OCI-LY3 (cell line): ENCODE measurements at regions not wholly inside any gene's neighbourhood (a gene's known extent, or its start where the extent isn't known, plus 50 kb on each side); places are given as distances from the start of the nearest gene placed in this dataset.

Experiments used
- H2AFZ ChIP-seq: fragments of 200-600, 300-600 bp; shearing (Covaris generic); 2 replicates; pipeline ENCODE4 v1.6.0; 2014; ENCODE audit warnings: antibody characterized with exemption, low read depth, low read length
- H3K27ac ChIP-seq: fragments of 200-600, 300-600 bp; sonication (generic); 2 replicates; pipeline ENCODE4 v1.5.1; 2014; ENCODE audit warnings: mild to moderate bottlenecking, low read length, moderate library complexity, mixed read lengths
- H3K27me3 ChIP-seq: fragments of 200-600, 300-600 bp; sonication (generic); 2 replicates; pipeline ENCODE4 v1.6.1; 2014; ENCODE audit warnings: low read depth, low read length, mixed read lengths
- H3K36me3 ChIP-seq: fragments of 200-600, 300-600 bp; sonication (generic); replicated peaks from 2 replicates; pipeline ENCODE3; 2014; ENCODE audit warnings: low read depth, low read length, mixed read lengths
- H3K4me1 ChIP-seq: fragments of 300-600, 200-600 bp; sonication (generic); 2 replicates; pipeline ENCODE4 v1.6.1; 2014; ENCODE audit warnings: low read length, mixed read lengths
- H3K4me2 ChIP-seq: fragments of 200-600, 300-600 bp; sonication (generic); 2 replicates; pipeline ENCODE4 v1.6.1; 2014; ENCODE audit warnings: low read length, mixed read lengths
- H3K4me3 ChIP-seq: fragments of 300-600, 200-600 bp; sonication (generic); 2 replicates; pipeline ENCODE4 v1.5.1; 2014; ENCODE audit warnings: antibody characterized with exemption, mild to moderate bottlenecking, low read length, moderate library complexity
- H3K79me2 ChIP-seq: fragments of 300-600, 200-600 bp; shearing (Covaris generic); 2 replicates; pipeline ENCODE4 v1.6.1; 2014; ENCODE audit warnings: mild to moderate bottlenecking, low read length, mixed read lengths
- H3K9ac ChIP-seq: fragments of 300-600, 200-600 bp; shearing (Covaris generic); 2 replicates; pipeline ENCODE4 v1.6.0; 2014; ENCODE audit warnings: mild to moderate bottlenecking, low read length, moderate library complexity
- H3K9me3 ChIP-seq: fragments of 200-600, 300-600 bp; shearing (Covaris generic); 2 replicates; pipeline ENCODE4 v1.6.1; 2014; ENCODE audit warnings: low read length, mixed read lengths; ENCODE audit not compliant: insufficient read depth
- H4K20me1 ChIP-seq: fragments of 200-600, 300-600 bp; sonication (generic); 2 replicates; pipeline ENCODE4 v1.6.1; 2016; ENCODE audit warnings: low read length, mixed read lengths; ENCODE audit not compliant: insufficient read depth
- EZH2phosphoT487 ChIP-seq: fragments of 200-600 bp; shearing (Covaris generic); IDR thresholded peaks from 2 replicates; pipeline ENCODE4 v1.6.1; 2018; ENCODE audit warnings: antibody characterized with exemption, mixed run types, low read depth
- TF ChIP-seq, protein P1 (sequence below): fragments of 200-600, 300-600 bp; sonication (generic); IDR thresholded peaks from 2 replicates; pipeline ENCODE4 v1.5.1; 2014; ENCODE audit warnings: antibody characterized with exemption, low read length, low read depth

DNA sequence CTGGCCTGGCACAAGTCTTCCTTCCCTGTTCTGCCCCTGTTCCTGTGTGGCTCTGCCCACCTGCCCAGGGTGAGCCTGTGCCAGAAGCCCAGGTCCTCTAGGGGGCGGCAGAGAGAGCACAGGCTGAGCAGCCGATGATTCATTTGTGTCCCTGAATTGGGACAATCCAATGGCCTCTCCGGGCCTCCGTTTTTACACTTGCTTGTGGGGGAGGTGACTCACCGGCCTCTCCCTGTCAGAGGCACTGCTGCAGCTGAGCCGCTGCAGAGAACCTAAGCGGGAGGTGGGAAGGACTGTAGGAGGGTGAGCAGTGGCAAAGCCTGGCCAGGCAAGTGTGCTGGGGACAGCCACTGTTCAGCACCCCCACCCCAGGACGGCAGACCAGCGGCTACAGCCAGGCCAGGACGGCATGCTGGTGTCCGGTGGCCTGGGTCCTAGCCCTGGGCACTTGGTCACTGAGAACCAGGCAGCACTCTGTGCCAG lies 65.2 kb upstream of the LMO1 start:
- Histone ChIP-seq H3K27ac (peak overlapping the region; percentile 63), H3K9ac (peak overlapping the region; percentile 59), H4K20me1 (no peaks in the 10 kb centered on the region), H3K4me2 (peak overlapping the region; percentile 93), H3K36me3 (no peaks in the 10 kb centered on the region), H3K9me3 (no peaks in the 10 kb centered on the region), H3K27me3 (no peaks in the 10 kb centered on the region; the same call in 1 of the 2 replicates), H3K79me2 (no peaks in the 10 kb centered on the region), H3K4me1 (peaks cover 49% of the 10 kb centered on the region), H2AFZ (peak overlapping the region; percentile 56; the same call in 1 of the 2 replicates), H3K4me3 (peak overlapping the region; percentile 74)
- no peak for TF ChIP-seq EZH2phosphoT487
- TF ChIP-seq, protein P1, sequence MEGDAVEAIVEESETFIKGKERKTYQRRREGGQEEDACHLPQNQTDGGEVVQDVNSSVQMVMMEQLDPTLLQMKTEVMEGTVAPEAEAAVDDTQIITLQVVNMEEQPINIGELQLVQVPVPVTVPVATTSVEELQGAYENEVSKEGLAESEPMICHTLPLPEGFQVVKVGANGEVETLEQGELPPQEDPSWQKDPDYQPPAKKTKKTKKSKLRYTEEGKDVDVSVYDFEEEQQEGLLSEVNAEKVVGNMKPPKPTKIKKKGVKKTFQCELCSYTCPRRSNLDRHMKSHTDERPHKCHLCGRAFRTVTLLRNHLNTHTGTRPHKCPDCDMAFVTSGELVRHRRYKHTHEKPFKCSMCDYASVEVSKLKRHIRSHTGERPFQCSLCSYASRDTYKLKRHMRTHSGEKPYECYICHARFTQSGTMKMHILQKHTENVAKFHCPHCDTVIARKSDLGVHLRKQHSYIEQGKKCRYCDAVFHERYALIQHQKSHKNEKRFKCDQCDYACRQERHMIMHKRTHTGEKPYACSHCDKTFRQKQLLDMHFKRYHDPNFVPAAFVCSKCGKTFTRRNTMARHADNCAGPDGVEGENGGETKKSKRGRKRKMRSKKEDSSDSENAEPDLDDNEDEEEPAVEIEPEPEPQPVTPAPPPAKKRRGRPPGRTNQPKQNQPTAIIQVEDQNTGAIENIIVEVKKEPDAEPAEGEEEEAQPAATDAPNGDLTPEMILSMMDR, result peak; percentile 86

DNA sequence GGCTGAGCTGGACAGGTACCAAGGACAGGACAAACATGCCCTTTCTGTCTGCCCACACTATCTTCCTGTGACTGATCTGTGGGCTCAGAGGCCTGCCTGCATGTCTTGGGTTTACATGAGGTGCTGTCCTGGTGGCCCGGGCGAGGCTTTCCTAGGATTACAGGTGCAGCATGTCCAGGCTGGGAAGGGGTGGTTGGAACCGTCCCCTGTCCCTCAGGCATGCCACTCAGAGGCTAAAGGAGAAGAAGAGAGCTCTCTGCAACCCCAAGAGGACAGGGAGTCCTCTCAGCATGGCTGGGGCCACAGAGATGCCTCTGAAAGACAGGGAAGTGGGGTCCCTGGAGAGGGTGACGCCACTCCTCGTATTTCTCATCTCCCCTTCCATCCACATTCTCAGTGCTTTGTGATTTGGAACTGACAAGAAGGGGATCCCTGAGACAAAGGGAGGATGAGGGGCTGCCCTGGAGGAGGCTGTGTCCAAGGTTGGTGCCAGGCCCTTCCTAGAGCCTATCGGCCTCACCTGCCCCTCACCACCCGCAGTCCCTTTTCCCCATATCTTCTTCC lies 64.6 kb upstream of the LMO1 start:
- TF ChIP-seq EZH2phosphoT487, result no peak
- TF ChIP-seq, protein P1, result no peak
- Histone ChIP-seq H3K4me3 (peak overlapping the region; percentile 74), H3K4me1 (peaks cover 49% of the 10 kb centered on the region), H3K79me2 (no peaks in the 10 kb centered on the region), H3K27me3 (no peaks in the 10 kb centered on the region; the same call in 1 of the 2 replicates), H3K27ac (peak overlapping the region; percentile 63), H3K9me3 (no peaks in the 10 kb centered on the region), H3K36me3 (no peaks in the 10 kb centered on the region), H3K4me2 (peak overlapping the region; percentile 93), H4K20me1 (no peaks in the 10 kb centered on the region), H2AFZ (no peak overlapping the region), H3K9ac (peak overlapping the region; percentile 59)

- Histone ChIP-seq H3K4me1 (peaks cover 49% of the 10 kb centered on the region), H3K9ac (peak overlapping the region; percentile 59; the same call in 1 of the 2 replicates), H3K27ac (peak overlapping the region; percentile 63), H3K79me2 (no peaks in the 10 kb centered on the region), H3K9me3 (no peaks in the 10 kb centered on the region), H3K27me3 (no peaks in the 10 kb centered on the region; the same call in 1 of the 2 replicates), H3K36me3 (no peaks in the 10 kb centered on the region), H4K20me1 (no peaks in the 10 kb centered on the region), H3K4me2 (peak overlapping the region; percentile 93), H2AFZ (no peak overlapping the region), H3K4me3 (peak overlapping the region; percentile 74)
- TF ChIP-seq, protein P1, result no peak
- TF ChIP-seq EZH2phosphoT487, result no peak
Observed at GRCh38 chr11:8327761-8328192, 64.1 kb upstream of the LMO1 start.

DNA sequence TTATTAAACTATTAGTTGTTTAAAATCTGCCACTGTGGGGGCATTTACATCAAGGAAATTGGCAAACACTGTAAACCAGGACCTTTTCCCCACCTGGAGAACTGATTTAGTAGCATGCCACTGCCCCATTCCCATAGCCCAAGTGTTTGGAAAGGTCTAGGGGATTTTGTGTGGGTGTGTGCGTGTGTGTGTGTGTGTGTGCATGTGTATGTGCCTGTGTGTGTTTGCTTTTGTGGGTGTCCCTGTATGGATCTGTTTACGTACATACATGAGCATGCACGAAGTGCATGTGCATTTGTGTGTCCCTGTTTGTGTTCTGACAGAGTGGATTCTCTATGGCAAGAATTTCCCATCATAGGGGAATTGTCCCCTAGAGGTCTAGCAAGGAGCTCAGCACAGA lies 62.7 kb upstream of the LMO1 start:
- no peak overlapping the region for H3K4me2 ChIP-seq
- H3K79me2 ChIP-seq, result no peaks in the 10 kb centered on the region
- H3K27me3 ChIP-seq, result no peaks in the 10 kb centered on the region; the same call in 1 of the 2 replicates
- no peaks in the 10 kb centered on the region for H3K9me3 ChIP-seq
- no peak overlapping the region for H3K27ac ChIP-seq
- no peak overlapping the region for H3K9ac ChIP-seq
- H3K4me1 ChIP-seq, result peaks cover 34% of the 10 kb centered on the region
- no peaks in the 10 kb centered on the region for H4K20me1 ChIP-seq
- H2AFZ ChIP-seq, result no peak overlapping the region
- no peaks in the 10 kb centered on the region for H3K36me3 ChIP-seq
- no peak for TF ChIP-seq EZH2phosphoT487
- TF ChIP-seq, protein P1, result no peak
- H3K4me3 ChIP-seq, result no peak overlapping the region
